Endothelial cell of umbilical vein (primary cell): ENCODE measurements at regions not wholly inside any gene's neighbourhood (a gene's known extent, or its start where the extent isn't known, plus 50 kb on each side); places are given as distances from the start of the nearest gene placed in this dataset.

ENCODE experiments used
- BruUV-seq: library from RNA; stranded (reverse); fragments of 400-500 nt; replicated peaks from 2 replicates; lab custom pipeline; 2021; lab: Mats Ljungman, UMichigan
- CTCF ChIA-PET: fragments of 300-600, 350-600 bp; sonication (Branson Sonifier 250); formaldehyde crosslinking; loops from one replicate; lab custom pipeline; 2021; ENCODE audit warnings: antibody characterized with exemption, inconsistent platforms; lab: Charles Lee
- POLR2A ChIA-PET: fragments of 300-600, 350-600 bp; sonication (Branson Sonifier 250); formaldehyde crosslinking; loops from one replicate; lab custom pipeline; 2021; ENCODE audit warnings: antibody characterized with exemption, inconsistent platforms; lab: Charles Lee
- DNase-seq: peaks from one replicate; pipeline ENCODE4 v3.0.0-alpha.2; 2011; ENCODE audit warnings: low read depth, low spot score
- FAIRE-seq: peaks from 2 replicates; lab custom pipeline; 2011; peaks lifted over from hg19 to GRCh38; lab: Jason Lieb, UNC
- H2AFZ ChIP-seq: 2 replicates; pipeline ENCODE4 v1.6.0; 2012; ENCODE audit warnings: low read depth, low read length, control low read depth, inconsistent platforms
- H3K27ac ChIP-seq: 2 replicates; pipeline ENCODE4 v1.5.1; 2011; ENCODE audit warnings: low read depth, mild to moderate bottlenecking, control low read depth, low read length, moderate library complexity; ENCODE audit not compliant: insufficient read depth
- H3K27me3 ChIP-seq, 2 experiments: 2 replicates each; pipeline versions ENCODE4 v1.6.0 to v1.6.1; 2011; ENCODE audit warnings: low read length in 2 of 2, mixed read lengths in 1 of 2; ENCODE audit not compliant: control insufficient read depth in 2 of 2, insufficient read depth in 2 of 2
- H3K36me3 ChIP-seq, 2 experiments: 2 replicates in 1 of 2; 3 replicates in 1 of 2; pipeline ENCODE4 v1.5.1; 2011; ENCODE audit warnings: low read length in 2 of 2, mild to moderate bottlenecking in 1 of 2, moderate library complexity in 1 of 2; ENCODE audit not compliant: control insufficient read depth in 2 of 2, insufficient read depth in 2 of 2; ENCODE audit errors: extremely low read depth in 1 of 2
- H3K4me1 ChIP-seq: 3 replicates; pipeline ENCODE4 v1.5.1; 2011; ENCODE audit warnings: mild to moderate bottlenecking, low read length; ENCODE audit not compliant: control insufficient read depth, insufficient read depth; ENCODE audit errors: extremely low read depth
- H3K4me2 ChIP-seq: 2 replicates; pipeline ENCODE4 v1.6.1; 2011; ENCODE audit warnings: low read length, control low read depth, mixed read lengths; ENCODE audit not compliant: insufficient read depth
- H3K4me3 ChIP-seq, 3 experiments: fragments of 200-600 bp in 1 of 3; sonication (generic), shearing (Covaris generic) in 1 of 3; replicated peaks in 1 of 3; 2 replicates each; pipeline ENCODE4 v1.5.1; 2011 to 2016; ENCODE audit warnings: control low read depth in 3 of 3, low read length in 3 of 3, mild to moderate bottlenecking in 2 of 3, inconsistent platforms in 1 of 3, low read depth in 1 of 3, moderate library complexity in 1 of 3; ENCODE audit not compliant: insufficient read depth in 1 of 3
- H3K79me2 ChIP-seq: 2 replicates; pipeline ENCODE4 v1.6.0; 2012; ENCODE audit warnings: low read length, inconsistent platforms; ENCODE audit not compliant: control insufficient read depth, insufficient read depth
- H3K9ac ChIP-seq: replicated peaks from 2 replicates; pipeline ENCODE3; 2011; ENCODE audit warnings: low read length, control low read depth; ENCODE audit not compliant: insufficient read depth; ENCODE audit errors: extremely low read depth
- H3K9me1 ChIP-seq: replicated peaks from 3 replicates; pipeline ENCODE4 v1.6.0; 2011; ENCODE audit warnings: mild to moderate bottlenecking, low read length; ENCODE audit not compliant: control insufficient read depth, insufficient read depth; ENCODE audit errors: extremely low read depth
- H3K9me3 ChIP-seq: replicated peaks from 2 replicates; pipeline ENCODE4 v1.5.1; 2012; ENCODE audit warnings: low read length, inconsistent platforms; ENCODE audit not compliant: control insufficient read depth, insufficient read depth
- H4K20me1 ChIP-seq: replicated peaks from 2 replicates; pipeline ENCODE3; 2011; ENCODE audit warnings: mild to moderate bottlenecking, low read length; ENCODE audit not compliant: control insufficient read depth, insufficient read depth; ENCODE audit errors: extremely low read depth
- CTCF ChIP-seq, 2 donors: IDR thresholded peaks; 1 replicate in 1 of 2; 2 replicates in 1 of 2; pipeline ENCODE4 v1.5.1; 2011; ENCODE audit warnings: low read length in 2 of 2, mild to moderate bottlenecking in 2 of 2, moderate library complexity in 2 of 2, control low read depth in 1 of 2, inconsistent platforms in 1 of 2, low read depth in 1 of 2; ENCODE audit not compliant: insufficient read depth in 1 of 2; ENCODE audit errors: extremely low read depth in 1 of 2
- EZH2 ChIP-seq: IDR thresholded peaks from 2 replicates; pipeline ENCODE4 v1.6.1; 2012; ENCODE audit warnings: borderline replicate concordance, low read depth, mild to moderate bottlenecking, moderate library complexity, low read length, inconsistent platforms; ENCODE audit not compliant: severe bottlenecking
- FOS ChIP-seq: IDR thresholded peaks from 2 replicates; pipeline ENCODE4 v1.6.1; 2011; ENCODE audit warnings: mild to moderate bottlenecking, low read length, moderate library complexity, borderline replicate concordance; ENCODE audit not compliant: insufficient read depth
- GATA2 ChIP-seq: IDR thresholded peaks from 2 replicates; pipeline ENCODE4 v1.7.0; 2011; ENCODE audit warnings: low read depth, mild to moderate bottlenecking, moderate library complexity, mixed read lengths, low read length; ENCODE audit not compliant: insufficient read length, insufficient read depth
- JUN ChIP-seq: IDR thresholded peaks from 2 replicates; pipeline ENCODE4 v1.6.1; 2011; ENCODE audit warnings: borderline replicate concordance, low read depth; ENCODE audit not compliant: insufficient read length, insufficient read depth
- MAX ChIP-seq: IDR thresholded peaks from 2 replicates; pipeline ENCODE4 v1.6.1; 2011; ENCODE audit not compliant: insufficient read depth, insufficient read length
- MYC ChIP-seq: IDR thresholded peaks from one replicate; pipeline ENCODE4 v1.6.1; 2011; ENCODE audit warnings: mild to moderate bottlenecking, low read depth, low read length
- POLR2A ChIP-seq: IDR thresholded peaks from 2 replicates; pipeline ENCODE4 v1.6.1; 2012; ENCODE audit warnings: low read depth, mild to moderate bottlenecking, control low read depth, low read length
- POLR2AphosphoS5 ChIP-seq: IDR thresholded peaks from 2 replicates; pipeline ENCODE4 v1.6.1; 2012; ENCODE audit warnings: low read depth, mild to moderate bottlenecking, control low read depth, low read length, moderate library complexity; ENCODE audit not compliant: insufficient read depth
- dilution Hi-C: fragments of 300-500 bp; cut with MboI; formaldehyde crosslinking; loops from one replicate; pipeline ENCODE4 v1.15.0; 2019; ENCODE audit warnings: low sequenced_read_pairs; ENCODE audit not compliant: extremely low pct_ligation_motif_present
- intact Hi-C: fragments of 100-400 bp; cut with micrococcal nuclease; formaldehyde crosslinking; loops from one replicate; pipeline ENCODE4 v1.10.0; 2022

GRCh38 chr3:59440285-59441028 is 390.6 kb upstream of the CFAP20DC start:
- POLR2A ChIA-PET: no interaction called here
- BruUV-seq: no TSS peak

More at GRCh38 chr3:59440285-59441028, 390.6 kb upstream of the CFAP20DC start:
- Histone ChIP-seq H3K4me2 (no peak overlapping the region), H3K27me3 (no peaks in the 10 kb centered on the region), H3K9ac (no peak overlapping the region), H3K27ac (no peak overlapping the region), H3K4me1 (no peaks in the 10 kb centered on the region), H2AFZ (no peak overlapping the region), H3K36me3 (no peaks in the 10 kb centered on the region), H3K79me2 (no peaks in the 10 kb centered on the region), H3K4me3 (no peak overlapping the region), H4K20me1 (no peaks in the 10 kb centered on the region), H3K9me1 (no peaks in the 10 kb centered on the region), H3K9me3 (no peaks in the 10 kb centered on the region)
- FAIRE-seq (no peak), DNase-seq (no peak)
- dilution Hi-C loops (no loop called here), intact Hi-C loops (no loop called here)
- CTCF ChIA-PET: no interaction called here
- no peak for TF ChIP-seq GATA2
- TF ChIP-seq EZH2: no peak
- no peak for TF ChIP-seq CTCF (IDR thresholded peaks at IDR 0.05; ENCODE audit: extremely low read depth in 1 of 2, insufficient read depth in 1 of 2, low read depth in 1 of 2, low read length in 2 of 2)
- TF ChIP-seq POLR2A: no peak
- no peak for TF ChIP-seq MYC
- TF ChIP-seq JUN: no peak
- TF ChIP-seq MAX: no peak
- no peak for TF ChIP-seq FOS
- TF ChIP-seq POLR2AphosphoS5: no peak
